Transverse colon (tissue), 4 donors: ENCODE measurements at regions not wholly inside any gene's neighbourhood (a gene's known extent, or its start where the extent isn't known, plus 50 kb on each side); places are given as distances from the start of the nearest gene placed in this dataset.

Experiments used
- DNase-seq: peaks from one replicate; pipeline ENCODE4 v3.0.0-alpha.2; 2019
- H3K27ac ChIP-seq, 4 donors: fragments of 200-600 bp; sonication (generic); 2 replicates each; pipeline ENCODE4 v1.5.1; 2016 to 2018; ENCODE audit warnings: inconsistent platforms in 4 of 4
- H3K27me3 ChIP-seq: fragments of 200-600 bp; sonication (generic); 2 replicates; pipeline ENCODE4 v1.5.1; 2017; ENCODE audit warnings: inconsistent platforms
- H3K36me3 ChIP-seq, 4 donors: fragments of 200-600 bp; sonication (generic); 2 replicates each; pipeline ENCODE4 v1.5.1; 2017 to 2019; ENCODE audit warnings: inconsistent platforms in 4 of 4
- H3K4me1 ChIP-seq, 4 donors: fragments of 200-600 bp; sonication (generic); 2 replicates each; pipeline ENCODE4 v1.5.1; 2017 to 2020; ENCODE audit warnings: inconsistent platforms in 4 of 4
- H3K4me3 ChIP-seq, 4 donors: fragments of 200-600 bp; sonication (generic); 1 replicate in 1 of 4; 2 replicates in 3 of 4; pipeline versions ENCODE4 v1.5.1 to v1.6.1; 2017 to 2019; ENCODE audit warnings: inconsistent platforms in 4 of 4
- H3K9me3 ChIP-seq, 2 donors: fragments of 200-600 bp; sonication (generic); 2 replicates each; pipeline ENCODE4 v1.5.1; 2017 to 2019; ENCODE audit warnings: inconsistent platforms in 2 of 2
- EP300 ChIP-seq: sonication (generic); formaldehyde crosslinking; IDR thresholded peaks from one replicate; pipeline ENCODE4 v1.6.1; 2017; ENCODE audit warnings: antibody characterized with exemption, low read depth
- POLR2A ChIP-seq: fragments of 450-650 bp; IDR thresholded peaks from one replicate; pipeline ENCODE4 v1.6.1; 2016; ENCODE audit warnings: antibody characterized with exemption, mild to moderate bottlenecking, moderate library complexity
- POLR2AphosphoS5 ChIP-seq, 3 donors: sonication (generic); formaldehyde crosslinking; IDR thresholded peaks; one replicate each; pipeline ENCODE4 v1.6.1; 2016; ENCODE audit warnings: antibody characterized with exemption in 3 of 3
- WGBS, 2 donors: methylation state at CpG; one replicate each; pipeline ENCODE4 v1.1.5; 2018; ENCODE audit warnings: low coverage in 1 of 2; 5-methylcytosine and 5-hydroxymethylcytosine counted together
- in situ Hi-C, 4 donors: fragments of 200-750 bp; cut with MboI; loops; one replicate each; pipeline versions ENCODE4 v1.15.0 to v1.15.1; 2017; ENCODE audit warnings: low sequenced_read_pairs in 3 of 4, low pct_ligation_motif_present in 1 of 4, low pct_unique_long_range_greater_than_20kb in 1 of 4
- intact Hi-C: fragments of 100-400 bp; cut with DNase I; formaldehyde crosslinking; loops from one replicate; pipeline ENCODE4 v1.15.1; 2023; ENCODE audit warnings: low total_unique reads
- TF ChIP-seq, protein P1 (sequence below), 5 experiments: fragments of 200-600 bp in 3 of 5; fragments of 450-650 bp in 2 of 5; sonication (generic) in 3 of 5; IDR thresholded peaks; 1 replicate in 2 of 5; 2 replicates in 3 of 5; pipeline ENCODE4 v1.5.1; 2016 to 2017; ENCODE audit warnings: antibody characterized with exemption in 5 of 5, inconsistent platforms in 3 of 5, mild to moderate bottlenecking in 2 of 5, moderate library complexity in 1 of 5

GRCh38 chrX:36528661-36529060, 479.5 kb upstream of the FAM47C start:
- H3K4me3 ChIP-seq = no peak overlapping the region
- H3K36me3 ChIP-seq = no peaks in the 10 kb centered on the region
- TF ChIP-seq POLR2AphosphoS5 (IDR thresholded peaks at IDR 0.05) (no peak), POLR2A (no peak), EP300 (no peak)
- TF ChIP-seq, protein P1, sequence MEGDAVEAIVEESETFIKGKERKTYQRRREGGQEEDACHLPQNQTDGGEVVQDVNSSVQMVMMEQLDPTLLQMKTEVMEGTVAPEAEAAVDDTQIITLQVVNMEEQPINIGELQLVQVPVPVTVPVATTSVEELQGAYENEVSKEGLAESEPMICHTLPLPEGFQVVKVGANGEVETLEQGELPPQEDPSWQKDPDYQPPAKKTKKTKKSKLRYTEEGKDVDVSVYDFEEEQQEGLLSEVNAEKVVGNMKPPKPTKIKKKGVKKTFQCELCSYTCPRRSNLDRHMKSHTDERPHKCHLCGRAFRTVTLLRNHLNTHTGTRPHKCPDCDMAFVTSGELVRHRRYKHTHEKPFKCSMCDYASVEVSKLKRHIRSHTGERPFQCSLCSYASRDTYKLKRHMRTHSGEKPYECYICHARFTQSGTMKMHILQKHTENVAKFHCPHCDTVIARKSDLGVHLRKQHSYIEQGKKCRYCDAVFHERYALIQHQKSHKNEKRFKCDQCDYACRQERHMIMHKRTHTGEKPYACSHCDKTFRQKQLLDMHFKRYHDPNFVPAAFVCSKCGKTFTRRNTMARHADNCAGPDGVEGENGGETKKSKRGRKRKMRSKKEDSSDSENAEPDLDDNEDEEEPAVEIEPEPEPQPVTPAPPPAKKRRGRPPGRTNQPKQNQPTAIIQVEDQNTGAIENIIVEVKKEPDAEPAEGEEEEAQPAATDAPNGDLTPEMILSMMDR (IDR thresholded peaks at IDR 0.05) = no peak
- in situ Hi-C loops (loop anchor here in 1 of 4 donors (25.0 kb wide), 1 partner anchor 109 kb away; no protein-coding TSS in a partner anchor), intact Hi-C loops (no loop called here)
- no peaks in the 10 kb centered on the region for H3K27me3 ChIP-seq
- WGBS, 2 donors = 50 to 76% methylated on average over 1 of the region's 1 CpG
- no peak for DNase-seq
- no peaks in the 10 kb centered on the region for H3K9me3 ChIP-seq
- H3K4me1 ChIP-seq = no peaks in the 10 kb centered on the region
- H3K27ac ChIP-seq = no peak overlapping the region

DNA sequence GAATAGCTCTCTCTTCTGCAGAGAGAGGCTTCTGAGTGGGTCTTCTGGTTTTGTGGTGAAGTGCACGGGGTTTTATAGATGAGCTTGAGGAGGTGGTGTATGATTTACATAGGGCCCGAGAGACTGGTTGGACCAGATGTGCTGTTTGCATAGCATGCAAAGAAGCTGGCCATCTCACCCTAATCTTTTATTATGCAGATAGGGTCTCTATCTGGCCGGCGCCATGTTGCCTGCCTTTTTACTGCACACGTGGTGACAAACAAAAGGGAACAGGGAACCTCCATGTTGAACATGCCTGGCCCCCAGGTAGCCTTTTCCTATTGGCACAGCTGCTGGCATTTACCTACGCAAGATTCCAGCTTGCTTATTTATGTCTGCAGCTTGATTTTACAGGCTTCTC, 473.3 kb upstream of the FAM47C start:
- no peak for DNase-seq
- 59% methylated on average over 6 of the region's 6 CpGs; no CpG with 5 or more reads in 1 of the 2 donors for WGBS, 2 donors
- intact Hi-C loops (no loop called here), in situ Hi-C loops (loop anchor here in 1 of 4 donors (25.0 kb wide), 1 partner anchor 102 kb away; no protein-coding TSS in a partner anchor)
- no peak for TF ChIP-seq POLR2AphosphoS5 (IDR thresholded peaks at IDR 0.05)
- no peak for TF ChIP-seq POLR2A
- TF ChIP-seq, protein P1 (IDR thresholded peaks at IDR 0.05) = no peak
- TF ChIP-seq EP300 = no peak
- Histone ChIP-seq H3K4me1 (no peaks in the 10 kb centered on the region), H3K36me3 (no peaks in the 10 kb centered on the region), H3K27me3 (no peaks in the 10 kb centered on the region), H3K4me3 (no peak overlapping the region), H3K27ac (no peak overlapping the region), H3K9me3 (no peaks in the 10 kb centered on the region)

DNA sequence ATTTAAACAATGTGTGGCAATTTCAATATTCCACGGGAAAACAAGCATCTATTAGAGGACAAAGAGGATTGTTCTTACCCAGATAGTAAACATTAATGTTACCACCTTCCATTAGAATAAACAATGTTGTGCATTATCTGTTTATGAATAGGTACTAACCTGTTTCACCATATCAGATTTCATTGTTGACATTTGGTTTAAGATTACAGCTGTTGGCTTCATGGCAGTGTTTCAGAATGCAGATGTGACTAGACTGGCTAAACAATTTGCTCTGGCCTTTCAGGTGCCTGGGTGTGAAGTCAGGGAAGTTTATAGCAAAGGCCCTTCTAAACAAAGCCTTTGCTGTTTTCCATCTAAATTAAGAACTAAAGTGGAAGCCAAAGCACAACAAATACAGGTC, 464.7 kb upstream of the FAM47C start:
- Histone ChIP-seq H3K4me1 (no peaks in the 10 kb centered on the region), H3K4me3 (no peak overlapping the region), H3K27me3 (no peaks in the 10 kb centered on the region), H3K36me3 (no peaks in the 10 kb centered on the region), H3K9me3 (no peaks in the 10 kb centered on the region), H3K27ac (no peak overlapping the region)
- no peak for DNase-seq
- intact Hi-C loops (no loop called here), in situ Hi-C loops (loop anchor here in 1 of 4 donors (25.0 kb wide), 1 partner anchor 94 kb away; no protein-coding TSS in a partner anchor)
- TF ChIP-seq, protein P1 (IDR thresholded peaks at IDR 0.05) = no peak
- TF ChIP-seq POLR2A = no peak
- TF ChIP-seq POLR2AphosphoS5 (IDR thresholded peaks at IDR 0.05) = no peak
- no peak for TF ChIP-seq EP300
- WGBS, 2 donors = 29% methylated on average over 1 of the region's 1 CpG; no CpG with 5 or more reads in 1 of the 2 donors

DNA sequence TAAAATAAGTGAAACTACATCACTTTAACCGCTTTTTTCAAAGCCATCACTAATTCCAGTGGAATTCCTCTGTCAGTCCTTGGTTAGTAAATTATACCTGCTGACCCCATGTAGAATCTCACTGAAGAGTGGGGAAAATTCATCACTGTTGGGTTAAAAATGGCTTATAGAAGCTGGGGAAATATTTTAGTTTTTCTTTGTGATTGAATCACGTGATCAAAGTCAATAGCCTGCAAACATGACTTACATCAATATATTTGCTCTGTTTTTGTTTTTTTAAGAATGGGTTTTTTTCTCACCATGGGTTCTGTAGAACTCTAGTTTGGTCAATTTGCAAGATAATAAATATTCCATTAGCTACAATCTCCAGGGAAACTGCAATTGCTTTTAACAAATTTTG, 445.2 kb upstream of the FAM47C start:
- no peak overlapping the region for H3K4me3 ChIP-seq
- TF ChIP-seq POLR2A = no peak
- TF ChIP-seq, protein P1 (IDR thresholded peaks at IDR 0.05) = no peak
- no peak for TF ChIP-seq EP300
- no peak for TF ChIP-seq POLR2AphosphoS5 (IDR thresholded peaks at IDR 0.05)

More for the DNA sequence above, 445.2 kb upstream of the FAM47C start:
- Histone ChIP-seq H3K4me1 (no peaks in the 10 kb centered on the region), H3K36me3 (no peaks in the 10 kb centered on the region), H3K27ac (no peak overlapping the region), H3K9me3 (no peaks in the 10 kb centered on the region), H3K27me3 (no peaks in the 10 kb centered on the region)
- intact Hi-C loops = no loop called here
- DNase-seq = no peak
- WGBS, 2 donors = 42 to 57% methylated on average over 1 to 2 of the region's 2 CpGs
- in situ Hi-C loops = no loop called here
